HepG2 (cell line): ENCODE measurements at regions not wholly inside any gene's neighbourhood (a gene's known extent, or its start where the extent isn't known, plus 50 kb on each side); places are given as distances from the start of the nearest gene placed in this dataset.

Source experiments
- ATAC-seq: fragments of 200-7000 bp; cut with Tn5 transposase; 3 replicates; pipeline ENCODE4 v1.9.1; 2020; ENCODE audit warnings: mild to moderate bottlenecking, moderate library complexity
- BruUV-seq: library from RNA; stranded (reverse); fragments of 400-500 nt; replicated peaks from 2 replicates; lab custom pipeline; 2021; lab: Mats Ljungman, UMichigan
- CTCF ChIA-PET: fragments of 300-600 bp; formaldehyde crosslinking; extraction: SDS; loops from one replicate; lab custom pipeline; 2021; ENCODE audit warnings: low total read pairs, inconsistent platforms, low intra/inter-chr PET ratio; lab: Yijun Ruan, JAX
- POLR2A ChIA-PET: fragments of 350-600 bp; sonication (Branson Sonifier 250); formaldehyde crosslinking; loops from one replicate; lab custom pipeline; 2020; ENCODE audit warnings: antibody characterized with exemption, inconsistent platforms; lab: Yijun Ruan, JAX
- DNase-seq: peaks from one replicate; pipeline ENCODE4 v3.0.0-alpha.2; 2015; ENCODE audit warnings: low spot score
- FAIRE-seq: peaks from 3 replicates; lab custom pipeline; 2011; peaks lifted over from hg19 to GRCh38; lab: Jason Lieb, UNC
- H2AFZ ChIP-seq: one replicate; pipeline ENCODE4 v1.6.1; 2011; ENCODE audit warnings: low read length, inconsistent platforms
- H3K27ac ChIP-seq: fragments of 300-600 bp; 3 replicates; pipeline ENCODE4 v1.8.0; 2011; ENCODE audit warnings: mixed run types, mild to moderate bottlenecking, mixed read lengths, low read length, inconsistent platforms; ENCODE audit not compliant: insufficient read depth; ENCODE audit errors: extremely low read length
- H3K27me3 ChIP-seq, 2 experiments: fragments of 200-600 bp in 1 of 2; 2 replicates in 1 of 2; 3 replicates in 1 of 2; pipeline versions ENCODE4 v1.6.0 to v1.8.0; 2011; ENCODE audit warnings: low read length in 2 of 2, mild to moderate bottlenecking in 2 of 2, moderate library complexity in 2 of 2, inconsistent platforms in 1 of 2; ENCODE audit not compliant: insufficient read depth in 2 of 2, control insufficient read depth in 1 of 2
- H3K36me3 ChIP-seq, 2 experiments: fragments of 200-600 bp in 1 of 2; replicated peaks in 1 of 2; 2 replicates in 1 of 2; 3 replicates in 1 of 2; pipeline versions ENCODE4 v1.5.1 to v1.8.0; 2011; ENCODE audit warnings: low read length in 2 of 2, inconsistent platforms in 1 of 2; ENCODE audit not compliant: insufficient read depth in 2 of 2, control insufficient read depth in 1 of 2
- H3K4me1 ChIP-seq: 2 replicates; pipeline ENCODE4 v1.5.1; 2012; ENCODE audit warnings: low read length, inconsistent platforms; ENCODE audit not compliant: insufficient read depth
- H3K4me2 ChIP-seq: 2 replicates; pipeline ENCODE4 v1.6.0; 2011; ENCODE audit warnings: low read depth, low read length, inconsistent platforms
- H3K4me3 ChIP-seq, 3 experiments: fragments of 200-600 bp in 1 of 3; sonication (generic), shearing (Covaris generic) in 1 of 3; replicated peaks in 1 of 3; 2 replicates each; pipeline ENCODE4 v1.5.1; 2011 to 2016; ENCODE audit warnings: low read length in 3 of 3, inconsistent platforms in 2 of 3, low read depth in 2 of 3, mild to moderate bottlenecking in 2 of 3, control low read depth in 1 of 3, mixed read lengths in 1 of 3; ENCODE audit not compliant: insufficient read depth in 1 of 3
- H3K79me2 ChIP-seq: one replicate; pipeline ENCODE4 v1.6.1; 2011; ENCODE audit warnings: low read length, inconsistent platforms; ENCODE audit not compliant: insufficient read depth
- H3K9ac ChIP-seq: 2 replicates; pipeline ENCODE4 v1.6.0; 2011; ENCODE audit warnings: mild to moderate bottlenecking, low read depth, low read length, inconsistent platforms; ENCODE audit not compliant: insufficient read depth
- H3K9me3 ChIP-seq: 2 replicates; pipeline ENCODE4 v1.5.1; 2012; ENCODE audit warnings: mild to moderate bottlenecking, low read length
- H4K20me1 ChIP-seq: 2 replicates; pipeline ENCODE4 v1.6.0; 2011; ENCODE audit warnings: inconsistent platforms, mild to moderate bottlenecking, low read length, moderate library complexity; ENCODE audit not compliant: insufficient read depth
- ATRX ChIP-seq: sonication (generic); formaldehyde crosslinking; IDR thresholded peaks from 2 replicates; pipeline ENCODE4 v1.4.0; 2020; ENCODE audit warnings: missing genetic modification reagents, borderline replicate concordance
- BORCS8-MEF2B ChIP-seq: sonication (generic); formaldehyde crosslinking; IDR thresholded peaks from 2 replicates; pipeline ENCODE4 v1.8.0; 2022; ENCODE audit warnings: mild to moderate bottlenecking, missing genetic modification reagents
- FOSL2 ChIP-seq: sonication (generic); formaldehyde crosslinking; IDR thresholded peaks from 2 replicates; pipeline ENCODE4 v1.4.0; 2020; ENCODE audit warnings: missing genetic modification reagents
- KMT2A ChIP-seq: sonication (generic); formaldehyde crosslinking; IDR thresholded peaks from 2 replicates; pipeline ENCODE4 v1.4.0; 2020; ENCODE audit warnings: missing genetic modification reagents
- LCORL ChIP-seq, 2 experiments: fragments of 450-650 bp in 1 of 2; sonication (generic) in 1 of 2; formaldehyde crosslinking in 1 of 2; IDR thresholded peaks; 2 replicates each; pipeline versions ENCODE4 v1.5.0 to v1.6.1; 2017 to 2020; ENCODE audit warnings: antibody characterized with exemption in 1 of 2, missing genetic modification reagents in 1 of 2
- MEF2D ChIP-seq: sonication (generic); formaldehyde crosslinking; IDR thresholded peaks from 2 replicates; pipeline ENCODE4 v1.5.1; 2020; ENCODE audit warnings: mild to moderate bottlenecking, missing genetic modification reagents
- NFKB2 ChIP-seq: sonication (generic); formaldehyde crosslinking; IDR thresholded peaks from 2 replicates; pipeline ENCODE4 v1.4.0; 2020; ENCODE audit warnings: missing genetic modification reagents, borderline replicate concordance
- RCOR2 ChIP-seq: IDR thresholded peaks from 2 replicates; pipeline ENCODE4 v1.6.1; 2016; ENCODE audit warnings: missing biosample characterization, missing genetic modification reagents
- RFX1 ChIP-seq: fragments of 450-650 bp; IDR thresholded peaks from 2 replicates; pipeline ENCODE4 v1.6.1; 2017
- SP2 ChIP-seq: sonication (generic); formaldehyde crosslinking; IDR thresholded peaks from 2 replicates; pipeline ENCODE4 v1.5.1; 2020; ENCODE audit warnings: mild to moderate bottlenecking, missing genetic modification reagents
- TAF1 ChIP-seq: sonication (generic); formaldehyde crosslinking; IDR thresholded peaks from 2 replicates; pipeline ENCODE4 v1.4.0; 2020; ENCODE audit warnings: missing genetic modification reagents
- ZNF3 ChIP-seq: IDR thresholded peaks from 2 replicates; pipeline ENCODE4 v1.7.0; 2017; ENCODE audit warnings: inconsistent platforms
- ZNF34 ChIP-seq: sonication (generic); formaldehyde crosslinking; IDR thresholded peaks from 2 replicates; pipeline ENCODE4 v1.4.0; 2020; ENCODE audit warnings: mild to moderate bottlenecking, missing genetic modification reagents, borderline replicate concordance
- ZNF720 ChIP-seq: sonication (generic); formaldehyde crosslinking; IDR thresholded peaks from 2 replicates; pipeline ENCODE4 v1.4.0; 2020; ENCODE audit warnings: missing genetic modification reagents
- ZNF780A ChIP-seq: sonication (generic); formaldehyde crosslinking; IDR thresholded peaks from 2 replicates; pipeline ENCODE4 v1.8.0; 2022; ENCODE audit warnings: mild to moderate bottlenecking, missing genetic modification reagents, moderate library complexity
- ZNF878 ChIP-seq: sonication (generic); formaldehyde crosslinking; IDR thresholded peaks from 2 replicates; pipeline ENCODE4 v1.8.1; 2023; ENCODE audit warnings: mild to moderate bottlenecking, missing genetic modification reagents, moderate library complexity
- ZSCAN12 ChIP-seq: sonication (generic); formaldehyde crosslinking; IDR thresholded peaks from 2 replicates; pipeline ENCODE4 v1.9.0; 2021; ENCODE audit warnings: mild to moderate bottlenecking, missing genetic modification reagents
- WGBS: methylation state at CpG from one replicate; pipeline ENCODE4 v1.1.6; 2017; ENCODE audit warnings: low lambda C conversion rate; 5-methylcytosine and 5-hydroxymethylcytosine counted together
- in situ Hi-C: cut with HindIII; loops from 2 replicates; pipeline ENCODE4 v1.10.0; 2017; ENCODE audit warnings: low pct_unique_long_range_greater_than_20kb; ENCODE audit not compliant: extremely low pct_ligation_motif_present
- intact Hi-C: fragments of 100-400 bp; cut with micrococcal nuclease; formaldehyde crosslinking; loops from one replicate; pipeline ENCODE4 v1.10.0; 2022; ENCODE audit not compliant: unreplicated experiment
- TF ChIP-seq, protein P1 (sequence below): sonication (generic); formaldehyde crosslinking; IDR thresholded peaks from 2 replicates; pipeline ENCODE4 v1.5.0; 2020; ENCODE audit warnings: mild to moderate bottlenecking, missing genetic modification reagents
- TF ChIP-seq, protein P2 (sequence below): IDR thresholded peaks from 2 replicates; pipeline ENCODE4 v1.6.1; 2016; ENCODE audit warnings: mild to moderate bottlenecking, missing biosample characterization, missing genetic modification reagents
- TF ChIP-seq, protein P3 (sequence below): sonication (generic); formaldehyde crosslinking; IDR thresholded peaks from 2 replicates; pipeline ENCODE4 v1.4.0; 2020; ENCODE audit warnings: missing genetic modification reagents

DNA sequence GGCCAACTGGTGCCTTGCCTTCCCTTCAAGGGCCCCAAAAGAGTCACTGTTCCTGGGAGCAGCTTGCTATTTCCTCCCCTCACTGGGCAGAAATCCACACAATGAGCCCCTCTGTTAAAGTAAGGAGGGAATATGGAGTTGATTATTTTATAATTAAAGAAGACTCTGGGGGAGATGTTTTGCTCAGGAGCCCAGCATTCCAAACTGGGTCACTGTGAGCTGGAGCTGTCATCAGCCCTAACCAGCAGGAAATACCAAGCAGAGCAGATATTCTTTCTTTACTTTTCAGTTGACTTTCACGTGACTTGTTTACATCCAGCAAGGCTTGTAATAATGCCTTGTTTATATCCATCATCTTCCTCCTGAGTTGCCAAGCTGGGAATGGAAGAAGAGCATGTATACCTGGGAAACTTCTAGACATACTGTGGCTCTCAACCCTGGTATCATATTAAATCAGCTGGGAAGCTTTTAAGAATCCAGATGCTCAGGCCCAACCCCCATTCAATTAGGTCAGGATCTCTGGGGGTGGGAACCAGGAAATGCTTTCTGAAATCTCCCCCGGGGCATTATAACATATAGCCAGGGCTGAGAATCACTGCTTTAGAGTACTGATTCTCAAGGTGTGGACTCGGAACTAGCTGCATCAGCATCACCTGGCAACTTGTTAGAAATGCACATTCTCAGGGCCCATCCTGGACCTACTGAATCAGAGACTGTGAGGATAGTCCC is 175.6 kb upstream of the MYLIP start:
- H3K4me3 ChIP-seq: no peak overlapping the region
- POLR2A ChIA-PET: no interaction called here
- H3K4me1 ChIP-seq: peaks cover 39% of the 10 kb centered on the region
- BruUV-seq: no TSS peak
- DNase-seq: no peak
- ATAC-seq: no peak
- no peak overlapping the region for H3K4me2 ChIP-seq
- no peak for FAIRE-seq
- CTCF ChIA-PET: no interaction called here
- in situ Hi-C loops (no loop called here), intact Hi-C loops (no loop called here)
- no peaks in the 10 kb centered on the region for H4K20me1 ChIP-seq
- no peak overlapping the region for H3K9ac ChIP-seq
- H3K27ac ChIP-seq: no peak overlapping the region
- no peak for TF ChIP-seq MEF2D (CRISPR knock-in tag)
- TF ChIP-seq NFKB2 (CRISPR knock-in tag): no peak
- no peak for TF ChIP-seq ZSCAN12 (CRISPR knock-in tag)
- TF ChIP-seq RCOR2 (CRISPR knock-in tag): no peak
- TF ChIP-seq TAF1: no peak
- TF ChIP-seq, protein P1, sequence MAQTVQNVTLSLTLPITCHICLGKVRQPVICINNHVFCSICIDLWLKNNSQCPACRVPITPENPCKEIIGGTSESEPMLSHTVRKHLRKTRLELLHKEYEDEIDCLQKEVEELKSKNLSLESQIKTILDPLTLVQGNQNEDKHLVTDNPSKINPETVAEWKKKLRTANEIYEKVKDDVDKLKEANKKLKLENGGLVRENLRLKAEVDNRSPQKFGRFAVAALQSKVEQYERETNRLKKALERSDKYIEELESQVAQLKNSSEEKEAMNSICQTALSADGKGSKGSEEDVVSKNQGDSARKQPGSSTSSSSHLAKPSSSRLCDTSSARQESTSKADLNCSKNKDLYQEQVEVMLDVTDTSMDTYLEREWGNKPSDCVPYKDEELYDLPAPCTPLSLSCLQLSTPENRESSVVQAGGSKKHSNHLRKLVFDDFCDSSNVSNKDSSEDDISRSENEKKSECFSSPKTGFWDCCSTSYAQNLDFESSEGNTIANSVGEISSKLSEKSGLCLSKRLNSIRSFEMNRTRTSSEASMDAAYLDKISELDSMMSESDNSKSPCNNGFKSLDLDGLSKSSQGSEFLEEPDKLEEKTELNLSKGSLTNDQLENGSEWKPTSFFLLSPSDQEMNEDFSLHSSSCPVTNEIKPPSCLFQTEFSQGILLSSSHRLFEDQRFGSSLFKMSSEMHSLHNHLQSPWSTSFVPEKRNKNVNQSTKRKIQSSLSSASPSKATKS (CRISPR knock-in tag): no peak
- TF ChIP-seq FOSL2 (CRISPR knock-in tag): no peak
- TF ChIP-seq RFX1: no peak
- TF ChIP-seq, protein P2, sequence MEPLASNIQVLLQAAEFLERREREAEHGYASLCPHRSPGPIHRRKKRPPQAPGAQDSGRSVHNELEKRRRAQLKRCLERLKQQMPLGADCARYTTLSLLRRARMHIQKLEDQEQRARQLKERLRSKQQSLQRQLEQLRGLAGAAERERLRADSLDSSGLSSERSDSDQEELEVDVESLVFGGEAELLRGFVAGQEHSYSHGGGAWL (CRISPR knock-in tag): no peak
- TF ChIP-seq LCORL (IDR thresholded peaks at IDR 0.05): no peak
- TF ChIP-seq LCORL (CRISPR knock-in tag; IDR thresholded peaks at IDR 0.05): no peak
- no peak for TF ChIP-seq ZNF3 (CRISPR knock-in tag)
- TF ChIP-seq KMT2A (CRISPR knock-in tag): no peak
- no peak for TF ChIP-seq ZNF878 (CRISPR knock-in tag)
- TF ChIP-seq ATRX (CRISPR knock-in tag): no peak
- TF ChIP-seq ZNF720: no peak
- no peak for TF ChIP-seq BORCS8-MEF2B (CRISPR knock-in tag)
- no peak for TF ChIP-seq ZNF34 (CRISPR knock-in tag)
- TF ChIP-seq, protein P3, sequence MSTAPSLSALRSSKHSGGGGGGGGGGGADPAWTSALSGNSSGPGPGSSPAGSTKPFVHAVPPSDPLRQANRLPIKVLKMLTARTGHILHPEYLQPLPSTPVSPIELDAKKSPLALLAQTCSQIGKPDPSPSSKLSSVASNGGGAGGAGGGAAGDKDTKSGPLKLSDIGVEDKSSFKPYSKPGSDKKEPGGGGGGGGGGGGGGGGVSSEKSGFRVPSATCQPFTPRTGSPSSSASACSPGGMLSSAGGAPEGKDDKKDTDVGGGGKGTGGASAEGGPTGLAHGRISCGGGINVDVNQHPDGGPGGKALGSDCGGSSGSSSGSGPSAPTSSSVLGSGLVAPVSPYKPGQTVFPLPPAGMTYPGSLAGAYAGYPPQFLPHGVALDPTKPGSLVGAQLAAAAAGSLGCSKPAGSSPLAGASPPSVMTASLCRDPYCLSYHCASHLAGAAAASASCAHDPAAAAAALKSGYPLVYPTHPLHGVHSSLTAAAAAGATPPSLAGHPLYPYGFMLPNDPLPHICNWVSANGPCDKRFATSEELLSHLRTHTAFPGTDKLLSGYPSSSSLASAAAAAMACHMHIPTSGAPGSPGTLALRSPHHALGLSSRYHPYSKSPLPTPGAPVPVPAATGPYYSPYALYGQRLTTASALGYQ (CRISPR knock-in tag): no peak
- TF ChIP-seq SP2: no peak
- no peak for TF ChIP-seq ZNF780A (CRISPR knock-in tag)
- H3K79me2 ChIP-seq: no peaks in the 10 kb centered on the region
- WGBS: 0% methylated on average over 2 of the region's 3 CpGs
- H2AFZ ChIP-seq: no peak overlapping the region
- H3K36me3 ChIP-seq: no peaks in the 10 kb centered on the region
- no peaks in the 10 kb centered on the region for H3K9me3 ChIP-seq
- H3K27me3 ChIP-seq: peaks cover 1 to 47% of the 10 kb centered on the region in 2 experiments; a peak in 4 of 5 replicates
